ENCODE measurements at regions not wholly inside any gene's neighbourhood (a gene's known extent, or its start where the extent isn't known, plus 50 kb on each side); places are given as distances from the start of the nearest gene placed in this dataset.

GRCh38 chr3:117400303-117400702, 690.7 kb downstream of the TUSC7 start:
- TF ChIP-seq CTCF (IDR thresholded peaks at IDR 0.05) (no peak), POLR2A (IDR thresholded peaks at IDR 0.05) (no peak)

All from adrenal gland (tissue), 5 donors.